ENCODE measurements at regions not wholly inside any gene's neighbourhood (a gene's known extent, or its start where the extent isn't known, plus 50 kb on each side); places are given as distances from the start of the nearest gene placed in this dataset.

DNA sequence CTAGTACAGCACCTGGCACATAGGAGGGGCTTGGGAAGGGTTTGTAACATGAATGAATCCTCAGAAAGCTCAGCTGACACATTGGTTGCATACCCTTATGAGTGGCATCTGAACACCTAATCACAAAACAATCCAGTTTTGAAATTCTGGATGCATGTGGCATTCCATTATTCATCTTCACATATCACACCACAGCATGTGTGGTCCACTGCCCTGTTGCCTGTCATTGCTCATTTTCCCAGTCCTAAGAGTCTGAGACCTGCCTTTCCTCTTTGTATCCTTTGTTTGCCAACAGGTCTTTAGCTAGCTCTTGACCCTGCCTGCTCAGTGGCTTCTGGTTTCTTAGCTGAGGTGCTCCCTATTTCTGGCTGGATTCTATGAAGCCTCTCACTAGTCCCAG, 170.8 kb upstream of the ASIC2 start:
- TF ChIP-seq, protein P1, sequence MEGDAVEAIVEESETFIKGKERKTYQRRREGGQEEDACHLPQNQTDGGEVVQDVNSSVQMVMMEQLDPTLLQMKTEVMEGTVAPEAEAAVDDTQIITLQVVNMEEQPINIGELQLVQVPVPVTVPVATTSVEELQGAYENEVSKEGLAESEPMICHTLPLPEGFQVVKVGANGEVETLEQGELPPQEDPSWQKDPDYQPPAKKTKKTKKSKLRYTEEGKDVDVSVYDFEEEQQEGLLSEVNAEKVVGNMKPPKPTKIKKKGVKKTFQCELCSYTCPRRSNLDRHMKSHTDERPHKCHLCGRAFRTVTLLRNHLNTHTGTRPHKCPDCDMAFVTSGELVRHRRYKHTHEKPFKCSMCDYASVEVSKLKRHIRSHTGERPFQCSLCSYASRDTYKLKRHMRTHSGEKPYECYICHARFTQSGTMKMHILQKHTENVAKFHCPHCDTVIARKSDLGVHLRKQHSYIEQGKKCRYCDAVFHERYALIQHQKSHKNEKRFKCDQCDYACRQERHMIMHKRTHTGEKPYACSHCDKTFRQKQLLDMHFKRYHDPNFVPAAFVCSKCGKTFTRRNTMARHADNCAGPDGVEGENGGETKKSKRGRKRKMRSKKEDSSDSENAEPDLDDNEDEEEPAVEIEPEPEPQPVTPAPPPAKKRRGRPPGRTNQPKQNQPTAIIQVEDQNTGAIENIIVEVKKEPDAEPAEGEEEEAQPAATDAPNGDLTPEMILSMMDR (IDR thresholded peaks at IDR 0.05; ENCODE audit: insufficient read depth, low read depth, low read length, missing control alignments): no peak
- H3K4me3 ChIP-seq (ENCODE audit: low read depth, low read length): no peak overlapping the region
- no peak for DNase-seq (ENCODE audit: low read depth)

GRCh38 chr17:33464669-33465280, 171.7 kb upstream of the ASIC2 start:
- TF ChIP-seq, protein P1 (IDR thresholded peaks at IDR 0.05; ENCODE audit: insufficient read depth, low read depth, low read length, missing control alignments): no peak
- DNase-seq (ENCODE audit: low read depth): no peak
- H3K4me3 ChIP-seq (ENCODE audit: low read depth, low read length): no peak overlapping the region

GRCh38 chr17:33469421-33469820, 176.3 kb upstream of the ASIC2 start:
- H3K4me3 ChIP-seq (ENCODE audit: low read depth, low read length): no peak overlapping the region
- no peak for DNase-seq (ENCODE audit: low read depth)
- TF ChIP-seq, protein P1 (IDR thresholded peaks at IDR 0.05; ENCODE audit: insufficient read depth, low read depth, low read length, missing control alignments): no peak

GRCh38 chr17:33469911-33470310, 176.8 kb upstream of the ASIC2 start:
- DNase-seq (ENCODE audit: low read depth): no peak
- H3K4me3 ChIP-seq (ENCODE audit: low read depth, low read length): no peak overlapping the region
- TF ChIP-seq, protein P1 (IDR thresholded peaks at IDR 0.05; ENCODE audit: insufficient read depth, low read depth, low read length, missing control alignments): no peak

- no peak overlapping the region for H3K4me3 ChIP-seq (ENCODE audit: low read depth, low read length)
Observed at GRCh38 chr17:33473061-33473460, 180.0 kb upstream of the ASIC2 start.

DNA sequence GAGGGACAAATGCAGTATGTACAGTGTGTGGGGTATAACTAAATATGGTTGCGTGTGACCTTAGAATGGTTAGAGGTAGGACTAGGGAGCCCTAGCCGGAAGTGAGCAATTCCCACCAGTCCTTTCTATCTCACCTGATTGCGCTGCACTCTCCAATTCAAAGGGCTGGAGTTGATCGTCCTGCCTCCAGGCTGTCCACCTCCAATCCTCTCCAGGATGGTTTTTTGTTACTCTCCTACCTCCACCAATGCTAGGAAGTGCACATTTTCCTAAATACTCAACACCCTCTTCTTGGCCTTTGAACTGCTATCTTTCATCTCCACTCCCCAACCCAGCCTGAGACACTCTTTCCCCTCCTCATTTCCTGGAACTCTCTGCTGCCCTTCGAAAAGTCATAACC, 181.7 kb upstream of the ASIC2 start:
- DNase-seq (ENCODE audit: low read depth): no peak
- TF ChIP-seq, protein P1 (IDR thresholded peaks at IDR 0.05; ENCODE audit: insufficient read depth, low read depth, low read length, missing control alignments): no peak
- no peak overlapping the region for H3K4me3 ChIP-seq (ENCODE audit: low read depth, low read length)

More at GRCh38 chr17:33473061-33473460, 180.0 kb upstream of the ASIC2 start:
- TF ChIP-seq, protein P1 (IDR thresholded peaks at IDR 0.05; ENCODE audit: insufficient read depth, low read depth, low read length, missing control alignments): no peak
- no peak for DNase-seq (ENCODE audit: low read depth)

DNA sequence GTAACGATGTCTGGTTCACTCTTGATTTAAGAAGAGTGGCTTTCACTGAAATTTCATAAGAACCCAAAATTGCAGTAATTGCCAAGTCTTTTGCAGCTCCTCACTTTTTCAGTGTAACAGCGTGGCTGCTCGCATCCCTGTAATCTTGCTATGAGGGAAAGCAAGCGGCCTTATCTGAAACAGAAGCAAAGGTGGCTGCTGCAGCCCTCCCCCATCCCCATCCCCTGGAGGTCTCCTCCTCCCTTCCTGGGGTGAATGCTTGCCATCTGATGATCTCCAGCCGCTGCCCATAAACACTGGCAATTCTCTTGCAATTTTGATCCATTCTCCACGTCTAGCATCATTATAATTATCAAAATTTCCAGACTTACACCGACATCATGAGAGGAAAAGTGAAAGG, 182.5 kb upstream of the ASIC2 start:
- TF ChIP-seq, protein P1 (IDR thresholded peaks at IDR 0.05; ENCODE audit: insufficient read depth, low read depth, low read length, missing control alignments): no peak
- no peak overlapping the region for H3K4me3 ChIP-seq (ENCODE audit: low read depth, low read length)
- no peak for DNase-seq (ENCODE audit: low read depth)

Data from GM12865 (cell line).